ENCODE measurements at regions not wholly inside any gene's neighbourhood (a gene's known extent, or its start where the extent isn't known, plus 50 kb on each side); places are given as distances from the start of the nearest gene placed in this dataset.

DNA sequence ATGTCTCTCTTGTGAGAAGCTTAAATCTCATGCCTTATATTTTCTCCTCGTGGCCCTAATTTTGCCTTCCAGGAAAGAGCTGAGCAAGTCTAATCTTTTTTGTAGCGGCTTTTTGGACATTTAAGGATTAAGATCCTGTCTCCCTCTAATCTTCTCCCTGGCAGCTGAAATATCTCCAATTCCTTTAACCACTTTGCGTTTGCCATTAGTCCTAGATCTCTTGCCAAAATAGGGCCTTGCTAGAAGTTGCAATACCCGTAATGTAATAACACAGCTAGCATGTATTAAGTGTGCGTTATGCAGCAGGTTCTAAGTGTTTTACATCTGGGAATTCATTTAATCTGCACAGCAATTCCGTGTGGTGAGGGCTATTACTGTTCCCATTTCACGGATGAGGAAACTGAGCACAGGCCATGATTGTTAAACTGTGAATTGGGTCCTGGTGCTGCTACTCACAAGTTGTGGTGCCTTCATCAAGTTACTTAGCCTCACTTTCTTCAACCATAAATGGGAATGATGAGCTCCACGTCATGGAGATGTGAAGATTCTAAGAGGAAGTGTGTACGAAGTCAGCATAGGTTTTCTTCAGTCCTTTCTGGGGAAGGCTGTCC lies 198.9 kb upstream of the ASIC2 start:
- Histone ChIP-seq H3K4me1 (no peaks in the 10 kb centered on the region), H3K36me3 (ENCODE audit: control insufficient read depth, insufficient read depth, low read length) (no peaks in the 10 kb centered on the region), H3K4me3 (ENCODE audit: low read depth, low read length) (no peak overlapping the region), H3K9me3 (no peaks in the 10 kb centered on the region), H3K27me3 (replicated peaks; ENCODE audit: control insufficient read depth, insufficient read depth, low read length) (no peaks in the 10 kb centered on the region)
- CTCF ChIA-PET = no interaction called here
- no TSS peak for BruUV-seq (replicated peaks)
- no peaks in the 10 kb centered on the region for H3K9me3 Mint-ChIP-seq (ENCODE audit: unreplicated experiment)
- H3K27ac Mint-ChIP-seq (ENCODE audit: unreplicated experiment) = no peak overlapping the region
- TF ChIP-seq, protein P1, sequence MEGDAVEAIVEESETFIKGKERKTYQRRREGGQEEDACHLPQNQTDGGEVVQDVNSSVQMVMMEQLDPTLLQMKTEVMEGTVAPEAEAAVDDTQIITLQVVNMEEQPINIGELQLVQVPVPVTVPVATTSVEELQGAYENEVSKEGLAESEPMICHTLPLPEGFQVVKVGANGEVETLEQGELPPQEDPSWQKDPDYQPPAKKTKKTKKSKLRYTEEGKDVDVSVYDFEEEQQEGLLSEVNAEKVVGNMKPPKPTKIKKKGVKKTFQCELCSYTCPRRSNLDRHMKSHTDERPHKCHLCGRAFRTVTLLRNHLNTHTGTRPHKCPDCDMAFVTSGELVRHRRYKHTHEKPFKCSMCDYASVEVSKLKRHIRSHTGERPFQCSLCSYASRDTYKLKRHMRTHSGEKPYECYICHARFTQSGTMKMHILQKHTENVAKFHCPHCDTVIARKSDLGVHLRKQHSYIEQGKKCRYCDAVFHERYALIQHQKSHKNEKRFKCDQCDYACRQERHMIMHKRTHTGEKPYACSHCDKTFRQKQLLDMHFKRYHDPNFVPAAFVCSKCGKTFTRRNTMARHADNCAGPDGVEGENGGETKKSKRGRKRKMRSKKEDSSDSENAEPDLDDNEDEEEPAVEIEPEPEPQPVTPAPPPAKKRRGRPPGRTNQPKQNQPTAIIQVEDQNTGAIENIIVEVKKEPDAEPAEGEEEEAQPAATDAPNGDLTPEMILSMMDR (IDR thresholded peaks at IDR 0.05; ENCODE audit: insufficient read depth in 1 of 2, low read depth in 1 of 2, low read length in 1 of 2, severe bottlenecking in 1 of 2, unreplicated experiment in 1 of 2) = no peak
- intact Hi-C loops (cut with micrococcal nuclease; ENCODE audit: unreplicated experiment) = no loop called here
- POLR2A ChIA-PET = no interaction called here
- H3K4me3 Mint-ChIP-seq (ENCODE audit: unreplicated experiment) = no peak overlapping the region
- no peaks in the 10 kb centered on the region for H3K4me1 Mint-ChIP-seq (ENCODE audit: low read depth, unreplicated experiment)
- no peak for DNase-seq
- peaks cover 25% of the 10 kb centered on the region for H3K27me3 Mint-ChIP-seq (ENCODE audit: insufficient read depth, unreplicated experiment)
- no peaks in the 10 kb centered on the region for H3K36me3 Mint-ChIP-seq (ENCODE audit: insufficient read depth, unreplicated experiment)

DNA sequence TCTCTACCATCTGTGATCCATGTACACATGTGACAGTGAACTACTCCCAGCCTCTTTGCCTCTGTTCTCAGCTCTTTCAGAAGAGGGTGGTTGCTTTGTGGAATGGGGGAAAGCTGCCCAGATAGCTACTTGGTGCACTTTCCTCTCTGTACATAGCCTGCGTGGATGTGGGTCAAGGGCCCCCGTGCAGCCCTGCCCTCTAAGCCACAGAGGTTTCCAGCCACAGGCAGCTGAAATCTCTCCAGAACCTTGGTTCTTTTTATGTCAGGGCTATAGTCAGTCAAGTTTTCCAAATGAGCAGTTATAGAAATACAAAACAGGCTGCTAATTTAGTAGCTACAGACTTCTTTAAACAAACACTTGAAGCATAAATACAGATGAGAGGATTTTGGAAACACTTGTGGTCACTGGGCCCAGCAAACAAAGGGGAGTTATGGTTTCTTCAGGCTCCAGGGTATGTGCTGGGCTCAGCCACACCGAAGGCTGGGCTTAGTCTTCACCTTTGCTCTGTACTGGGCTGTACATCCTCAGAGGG lies 199.7 kb upstream of the ASIC2 start:
- H3K4me3 ChIP-seq (ENCODE audit: low read depth, low read length) = no peak overlapping the region
- no peak overlapping the region for H3K4me3 Mint-ChIP-seq (ENCODE audit: unreplicated experiment)
- no peak overlapping the region for H3K27ac Mint-ChIP-seq (ENCODE audit: unreplicated experiment)
- intact Hi-C loops (cut with micrococcal nuclease; ENCODE audit: unreplicated experiment) = no loop called here
- no TSS peak for BruUV-seq (replicated peaks)
- no peaks in the 10 kb centered on the region for H3K36me3 Mint-ChIP-seq (ENCODE audit: insufficient read depth, unreplicated experiment)
- POLR2A ChIA-PET = no interaction called here
- DNase-seq = no peak
- TF ChIP-seq, protein P1 (IDR thresholded peaks at IDR 0.05; ENCODE audit: insufficient read depth in 1 of 2, low read depth in 1 of 2, low read length in 1 of 2, severe bottlenecking in 1 of 2, unreplicated experiment in 1 of 2) = no peak
- H3K9me3 Mint-ChIP-seq (ENCODE audit: unreplicated experiment) = no peaks in the 10 kb centered on the region
- no peaks in the 10 kb centered on the region for H3K4me1 ChIP-seq
- CTCF ChIA-PET = no interaction called here
- H3K4me1 Mint-ChIP-seq (ENCODE audit: low read depth, unreplicated experiment) = no peaks in the 10 kb centered on the region
- no peaks in the 10 kb centered on the region for H3K27me3 ChIP-seq (replicated peaks; ENCODE audit: control insufficient read depth, insufficient read depth, low read length)
- H3K36me3 ChIP-seq (ENCODE audit: control insufficient read depth, insufficient read depth, low read length) = no peaks in the 10 kb centered on the region
- no peaks in the 10 kb centered on the region for H3K9me3 ChIP-seq
- peaks cover 27% of the 10 kb centered on the region for H3K27me3 Mint-ChIP-seq (ENCODE audit: insufficient read depth, unreplicated experiment)

DNA sequence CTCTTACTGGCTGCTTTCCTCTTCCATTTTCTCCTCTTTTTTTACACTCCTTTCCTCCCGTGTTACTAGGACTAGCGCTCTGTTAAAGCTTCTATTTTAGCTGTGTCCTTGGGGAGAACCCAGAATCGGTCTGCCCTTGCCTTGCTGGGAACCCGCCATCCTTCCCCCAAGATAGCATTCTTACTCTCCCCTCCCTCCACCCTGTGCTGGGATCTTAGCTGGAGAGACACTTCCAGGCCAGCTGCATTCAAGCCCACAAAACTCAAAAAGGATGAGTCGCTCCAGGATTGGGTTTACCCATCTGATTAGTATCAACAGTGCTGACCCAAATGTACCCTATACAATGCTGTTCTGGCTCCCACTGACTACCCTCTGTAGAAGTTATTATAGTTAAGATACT lies 200.5 kb upstream of the ASIC2 start:
- no peaks in the 10 kb centered on the region for H3K4me1 ChIP-seq
- intact Hi-C loops (cut with micrococcal nuclease; ENCODE audit: unreplicated experiment) = no loop called here
- Mint-ChIP-seq H3K4me3 (ENCODE audit: unreplicated experiment) (no peak overlapping the region), H3K4me1 (ENCODE audit: low read depth, unreplicated experiment) (no peaks in the 10 kb centered on the region), H3K9me3 (ENCODE audit: unreplicated experiment) (no peaks in the 10 kb centered on the region), H3K27me3 (ENCODE audit: insufficient read depth, unreplicated experiment) (peaks cover 34% of the 10 kb centered on the region), H3K27ac (ENCODE audit: unreplicated experiment) (no peak overlapping the region), H3K36me3 (ENCODE audit: insufficient read depth, unreplicated experiment) (no peaks in the 10 kb centered on the region)
- CTCF ChIA-PET = no interaction called here
- H3K4me3 ChIP-seq (ENCODE audit: low read depth, low read length) = no peak overlapping the region
- POLR2A ChIA-PET = no interaction called here
- H3K36me3 ChIP-seq (ENCODE audit: control insufficient read depth, insufficient read depth, low read length) = no peaks in the 10 kb centered on the region
- no TSS peak for BruUV-seq (replicated peaks)
- TF ChIP-seq, protein P1 (IDR thresholded peaks at IDR 0.05; ENCODE audit: insufficient read depth in 1 of 2, low read depth in 1 of 2, low read length in 1 of 2, severe bottlenecking in 1 of 2, unreplicated experiment in 1 of 2) = no peak
- H3K27me3 ChIP-seq (replicated peaks; ENCODE audit: control insufficient read depth, insufficient read depth, low read length) = no peaks in the 10 kb centered on the region
- DNase-seq = no peak
- no peaks in the 10 kb centered on the region for H3K9me3 ChIP-seq
